HG03025 (cell line): ENCODE measurements at regions not wholly inside any gene's neighbourhood (a gene's known extent, or its start where the extent isn't known, plus 50 kb on each side); places are given as distances from the start of the nearest gene placed in this dataset.

Experiments
- ATAC-seq: cut with Tn5 transposase; IDR thresholded peaks from one replicate; pipeline ENCODE4 v1.9.1; 2021; ENCODE audit warnings: mild to moderate bottlenecking, moderate library complexity; ENCODE audit not compliant: unreplicated experiment, low FRiP score

DNA sequence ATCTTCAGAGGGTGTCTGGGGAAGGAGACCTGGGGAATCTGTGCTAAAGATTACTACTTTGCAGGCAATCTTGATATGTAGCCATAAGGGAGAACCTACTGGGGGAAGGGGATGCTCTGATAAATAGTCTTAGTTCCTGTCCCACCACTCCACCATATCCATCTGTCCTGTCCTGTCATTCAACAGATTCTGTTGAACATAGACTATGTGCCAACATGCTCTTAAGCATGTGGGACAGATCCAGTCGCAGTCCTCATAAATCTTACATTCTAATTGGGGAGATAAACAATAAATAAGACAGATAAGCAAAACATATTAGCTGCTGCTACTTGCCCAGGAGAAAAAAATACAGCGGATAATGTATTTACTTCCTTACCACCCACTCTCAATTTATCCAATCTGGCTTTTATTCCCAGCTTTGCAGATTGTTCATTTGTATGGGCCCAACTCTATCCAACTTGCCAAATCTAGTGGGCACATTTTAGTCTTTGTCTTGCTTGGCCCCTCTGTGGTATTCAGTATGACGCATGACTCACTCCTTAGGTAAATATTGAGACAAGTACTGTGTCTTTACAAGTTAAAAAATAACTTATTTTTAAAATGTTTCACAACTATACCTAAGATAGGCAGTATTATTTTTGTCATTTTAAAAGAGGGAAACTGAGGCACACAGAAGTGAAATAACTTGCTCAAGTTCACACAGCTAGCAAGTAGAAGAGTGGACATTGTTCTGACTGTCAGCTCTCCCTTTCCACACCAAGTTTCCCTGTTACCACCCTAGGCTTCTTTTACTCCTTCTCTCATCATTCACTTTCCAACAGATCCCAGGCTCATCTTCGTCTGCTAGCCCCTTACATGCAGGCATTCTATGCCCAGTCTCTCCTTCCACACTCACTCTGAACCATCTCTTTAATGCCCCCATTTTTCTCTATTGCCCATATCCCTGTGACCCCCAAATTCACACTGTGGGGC lies 133.6 kb upstream of the SESN3 start:
- ATAC-seq: no peak

DNA sequence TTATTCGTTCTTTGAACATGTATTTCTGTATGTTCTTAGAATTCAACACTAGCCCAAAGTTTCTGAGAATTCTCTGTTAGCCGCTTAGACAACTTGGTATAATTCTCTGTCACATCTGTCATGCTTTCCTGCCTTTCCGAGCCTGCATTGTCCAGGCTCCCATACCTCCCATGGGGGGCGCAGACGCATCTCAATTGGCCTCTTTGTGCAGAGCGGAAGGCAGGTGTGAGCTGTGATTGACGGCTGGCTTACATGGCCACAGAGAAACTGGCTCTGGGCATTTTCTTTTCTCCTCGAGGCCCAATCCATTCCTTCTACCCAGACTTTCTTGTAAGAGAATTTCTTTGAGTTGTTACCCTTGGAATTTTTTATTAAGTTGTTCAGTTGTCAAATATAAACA lies 132.7 kb upstream of the SESN3 start:
- ATAC-seq: no peak

DNA sequence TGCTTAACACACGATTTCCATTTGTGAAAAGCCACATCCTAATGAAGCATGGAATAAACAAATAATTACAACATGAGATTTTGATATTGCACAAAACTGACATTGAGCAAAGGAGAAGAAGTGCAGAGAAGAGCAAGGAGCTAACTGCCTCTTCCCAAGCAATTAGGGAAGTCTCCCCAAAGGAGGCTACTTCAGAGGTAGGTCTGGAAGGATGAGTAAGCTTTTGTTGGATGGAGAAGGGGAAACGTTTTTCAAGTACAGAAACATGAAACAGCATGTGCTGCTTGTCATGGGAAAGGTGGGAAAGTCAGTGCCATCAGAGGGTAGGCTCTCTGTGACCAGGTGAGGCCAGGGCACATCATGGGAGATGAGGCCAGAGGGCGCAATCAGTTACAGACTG lies 132.2 kb upstream of the SESN3 start:
- ATAC-seq: no peak

DNA sequence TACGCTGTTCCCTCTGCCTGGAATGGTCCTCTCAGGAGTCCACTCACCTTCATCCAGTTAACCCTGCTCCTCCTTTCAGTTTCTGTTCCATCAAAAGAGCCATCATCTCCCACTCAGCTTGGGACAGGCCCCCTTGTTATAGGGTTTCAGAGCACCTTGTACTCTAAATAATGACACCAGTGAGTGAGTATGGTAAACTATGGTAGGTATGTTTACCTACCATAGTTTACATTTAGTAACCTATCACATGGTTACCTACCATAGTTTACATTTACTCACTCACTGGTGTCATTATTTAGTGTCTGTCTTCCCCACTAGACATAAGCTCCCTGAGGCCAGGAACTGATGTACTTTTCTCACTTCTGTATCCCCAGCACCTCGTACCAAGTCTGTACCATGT lies 130.2 kb upstream of the SESN3 start:
- ATAC-seq: no peak

DNA sequence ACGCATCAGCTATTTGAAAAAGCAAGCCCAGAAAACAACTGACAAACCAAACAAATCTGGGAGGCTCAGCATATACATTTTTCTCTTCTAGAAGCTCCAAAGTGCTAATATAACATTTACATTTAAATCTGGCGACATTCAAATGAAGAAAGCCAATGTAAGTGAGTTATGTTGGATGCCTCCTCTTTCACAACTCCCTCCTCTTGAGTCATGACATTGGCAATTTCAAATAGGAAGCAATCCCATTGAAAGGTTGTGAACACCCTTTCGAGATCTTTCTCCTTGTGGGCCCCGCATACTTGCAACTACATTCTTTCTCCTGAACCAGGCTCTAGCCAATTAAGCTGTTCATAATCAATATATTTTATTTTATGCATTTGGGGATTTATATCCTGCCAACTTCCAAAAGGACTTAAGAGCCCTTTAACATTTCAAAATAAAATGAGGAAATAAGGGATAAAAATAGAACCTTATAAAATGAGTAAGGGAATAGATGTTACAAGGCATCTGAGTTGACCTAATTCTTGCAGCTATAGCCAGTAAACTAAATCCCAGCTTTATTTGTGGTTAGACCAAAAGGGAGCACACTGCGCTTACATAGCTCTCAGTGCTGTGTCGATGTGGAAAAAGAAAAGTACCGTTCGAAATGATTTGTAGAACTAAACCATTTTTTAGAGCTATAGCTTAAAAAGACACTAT lies 129.5 kb upstream of the SESN3 start:
- ATAC-seq: no peak

DNA sequence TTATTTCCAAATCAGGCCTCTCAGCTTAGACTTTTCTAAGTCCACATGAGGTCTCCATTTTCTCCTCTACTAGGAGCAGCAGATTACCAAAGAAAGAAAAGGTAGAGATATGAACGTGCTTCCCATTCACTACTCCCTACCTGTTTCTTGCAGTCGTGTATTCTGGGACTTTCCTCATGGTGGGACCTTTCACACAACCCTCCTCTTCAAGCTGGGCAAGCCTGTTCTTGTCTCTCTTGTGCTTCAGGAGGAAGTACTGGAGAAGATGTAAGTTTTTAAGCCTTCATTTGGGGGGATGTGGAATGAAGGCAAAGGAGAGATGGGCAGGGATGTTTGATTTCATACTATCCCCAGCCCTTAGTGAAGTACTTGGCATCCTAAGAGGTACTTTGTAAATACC lies 128.8 kb upstream of the SESN3 start:
- no peak for ATAC-seq

DNA sequence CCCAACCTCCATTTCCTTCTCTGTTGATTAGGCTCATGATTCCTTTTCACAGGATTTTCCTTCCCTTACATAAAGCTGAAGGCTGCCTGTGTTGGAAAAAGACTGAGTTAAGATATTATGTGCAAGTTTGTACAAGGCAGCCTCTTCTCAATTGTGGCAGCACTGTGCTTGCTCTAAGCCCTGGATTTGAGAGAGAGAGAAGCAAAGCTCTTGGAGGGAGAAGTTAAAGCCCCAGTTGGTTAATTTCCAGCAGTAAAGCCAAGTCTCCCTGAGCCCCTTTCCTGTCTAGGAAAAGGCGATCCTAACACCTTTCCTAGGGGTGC lies 128.3 kb upstream of the SESN3 start:
- no peak for ATAC-seq

DNA sequence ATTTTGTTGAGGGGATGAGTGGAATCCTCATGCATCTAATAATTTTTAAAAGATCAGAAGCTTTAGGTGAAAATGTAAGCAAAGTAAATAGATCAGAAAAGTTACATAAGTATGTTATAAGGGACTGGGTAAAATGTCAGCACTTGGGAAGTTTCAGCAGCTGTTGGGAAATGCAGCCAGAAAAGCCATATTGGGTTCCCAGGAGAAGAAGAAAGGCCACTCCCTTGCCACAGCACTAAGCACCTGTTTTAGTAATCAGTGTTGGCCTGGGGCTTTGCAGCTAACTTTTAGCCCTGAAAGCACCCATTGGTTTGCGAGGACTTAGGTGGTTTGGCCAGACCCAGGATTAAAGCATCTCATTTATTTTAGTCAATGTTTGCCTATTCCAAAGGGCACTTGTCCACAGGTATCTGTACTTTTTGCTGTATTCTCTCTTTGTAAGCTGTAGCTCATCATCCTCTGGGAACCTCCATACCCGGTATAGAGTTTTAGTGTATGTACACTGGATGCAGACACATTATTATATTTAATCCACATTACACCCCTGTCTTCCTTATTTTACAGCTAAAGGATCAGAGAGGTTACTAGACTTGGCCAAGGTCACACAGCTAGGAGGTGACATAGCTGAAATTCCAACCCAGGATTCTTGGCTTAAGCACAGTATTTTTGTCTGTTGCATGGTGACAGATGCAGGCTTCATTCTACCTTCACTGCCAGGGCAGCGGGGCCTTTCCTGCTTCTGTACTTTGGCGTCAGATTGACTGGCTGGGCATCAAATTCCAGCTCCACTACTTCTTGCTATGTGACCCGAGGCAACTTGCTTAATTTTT lies 127.7 kb upstream of the SESN3 start:
- no peak for ATAC-seq

DNA sequence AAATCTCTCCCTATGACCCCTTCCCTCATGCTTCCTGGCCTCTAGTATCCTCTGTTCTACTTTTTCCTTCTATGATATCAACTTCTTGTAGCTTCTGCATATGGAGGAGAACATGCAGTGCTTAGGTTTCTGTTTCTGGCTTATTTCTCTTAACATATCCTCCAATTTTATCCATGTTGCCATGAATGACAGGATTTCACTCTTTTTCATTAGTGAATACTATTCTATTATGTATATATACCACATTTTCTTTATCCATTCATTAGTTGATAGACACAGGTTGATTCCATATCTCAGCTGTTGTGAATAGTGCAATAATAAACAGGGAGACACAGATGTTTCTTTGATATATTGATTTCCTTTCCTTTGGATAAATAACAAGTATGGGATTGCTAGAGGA lies 123.3 kb upstream of the SESN3 start:
- no peak for ATAC-seq

DNA sequence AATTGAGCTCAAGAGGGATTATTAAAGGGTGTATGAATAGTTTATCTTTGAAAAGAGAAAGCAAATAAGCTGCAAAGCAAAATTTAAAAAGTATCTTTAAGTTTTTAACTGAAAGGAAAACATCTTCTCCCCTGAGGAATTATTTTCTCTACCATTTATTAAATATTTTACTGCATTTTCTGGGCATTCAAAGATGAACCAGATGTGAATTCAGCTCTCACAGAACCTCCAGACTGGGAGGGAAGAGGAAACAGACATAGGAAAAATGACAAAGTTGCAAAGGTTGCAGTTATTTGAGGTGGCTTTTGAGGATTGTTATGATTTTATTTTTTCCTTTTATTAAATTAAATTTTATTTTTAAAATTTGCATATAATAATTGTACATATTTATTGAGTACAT lies 122.7 kb upstream of the SESN3 start:
- no peak for ATAC-seq

DNA sequence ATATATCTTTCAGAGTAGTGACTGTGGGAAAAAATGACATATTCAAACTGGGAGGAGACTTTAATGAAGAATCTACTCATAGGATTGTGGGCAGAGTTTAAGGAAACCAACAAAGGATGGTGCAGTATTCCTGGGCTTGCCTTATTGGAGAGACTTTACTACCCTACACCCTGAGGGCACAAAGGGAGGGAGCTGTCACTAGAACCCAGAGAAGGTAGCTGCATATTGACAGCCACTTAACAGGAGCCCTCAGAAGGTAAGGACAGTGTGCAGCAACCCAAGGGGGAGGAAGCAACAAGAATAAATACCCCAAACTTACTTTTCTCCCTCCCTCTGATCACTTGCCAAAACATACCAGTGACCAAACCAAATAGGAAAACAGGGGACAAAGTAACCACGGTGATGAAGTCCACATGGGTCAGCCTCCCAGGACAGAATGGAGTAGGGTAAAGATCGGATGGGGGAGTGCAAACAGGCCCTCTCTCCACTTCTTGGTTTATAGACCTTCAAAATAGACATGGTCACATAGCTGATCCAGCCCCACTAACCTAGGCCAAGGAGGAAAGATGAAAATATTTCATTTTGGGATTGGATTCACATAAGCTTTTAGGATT lies 121.8 kb upstream of the SESN3 start:
- no peak for ATAC-seq

DNA sequence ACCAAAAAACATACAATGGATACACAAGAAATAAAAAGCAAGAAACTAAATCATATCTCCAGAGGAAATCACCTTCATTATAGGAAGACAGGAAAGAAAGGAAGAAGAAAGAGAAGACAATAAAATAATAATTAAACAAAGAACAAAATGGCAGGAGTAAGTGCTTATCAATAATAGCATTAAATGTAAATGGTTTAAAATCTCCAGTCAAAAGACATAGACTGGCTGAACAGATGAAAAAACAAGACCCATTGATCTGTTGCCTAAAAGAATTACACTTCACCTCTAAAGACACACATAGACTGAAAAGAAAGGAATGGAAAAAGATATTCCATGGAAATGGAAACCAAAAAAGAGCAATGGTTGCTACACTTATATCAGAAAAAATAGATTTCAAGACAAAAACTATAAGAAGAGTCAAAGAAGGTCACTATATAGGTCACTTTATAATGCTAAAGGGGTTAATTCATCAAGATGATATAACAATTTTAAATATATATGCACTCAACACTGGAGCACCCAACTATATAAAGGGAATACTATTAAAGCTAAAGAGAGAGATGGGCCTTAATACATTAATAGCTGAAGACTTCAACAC lies 118.4 kb upstream of the SESN3 start:
- ATAC-seq: no peak

DNA sequence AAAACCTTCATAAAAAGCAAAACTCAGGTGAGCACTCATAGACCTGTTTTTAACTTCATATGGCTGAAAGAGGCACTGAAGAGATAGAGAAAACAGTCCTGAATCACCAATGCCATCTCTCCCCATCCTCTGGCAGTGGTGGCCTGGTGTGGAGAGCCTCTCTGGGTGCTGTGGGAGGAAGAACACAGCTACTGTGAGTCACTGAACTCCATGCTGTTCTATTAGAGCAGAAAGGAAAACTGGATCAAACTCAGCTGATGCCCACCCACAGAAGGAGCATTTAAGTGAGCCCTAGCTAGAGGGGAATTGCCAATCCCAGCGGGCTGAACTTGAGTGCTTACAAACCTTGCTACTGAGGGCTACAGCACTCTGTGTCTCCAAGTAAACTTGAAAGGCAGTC lies 115.3 kb upstream of the SESN3 start:
- ATAC-seq: no peak

DNA sequence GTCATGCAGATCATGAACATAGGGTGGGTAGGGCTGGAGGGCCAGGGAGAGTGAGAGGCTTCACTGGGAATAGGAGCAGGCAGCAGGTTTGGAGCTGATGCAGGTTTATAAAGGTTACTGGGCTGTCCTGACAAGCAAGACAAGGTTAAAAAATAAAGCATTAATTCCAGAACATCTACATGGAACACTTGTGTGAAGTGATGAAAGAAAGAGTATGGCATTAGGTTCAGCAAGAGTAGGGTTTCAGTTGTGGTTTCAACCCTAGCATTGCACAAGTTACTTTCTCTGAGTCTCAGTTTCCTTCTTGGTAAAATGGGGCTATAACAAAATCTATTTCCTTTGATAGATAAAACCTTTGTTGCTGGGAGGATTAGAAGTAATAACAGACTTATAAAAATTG lies 114.6 kb upstream of the SESN3 start:
- ATAC-seq: peak; percentile 71

DNA sequence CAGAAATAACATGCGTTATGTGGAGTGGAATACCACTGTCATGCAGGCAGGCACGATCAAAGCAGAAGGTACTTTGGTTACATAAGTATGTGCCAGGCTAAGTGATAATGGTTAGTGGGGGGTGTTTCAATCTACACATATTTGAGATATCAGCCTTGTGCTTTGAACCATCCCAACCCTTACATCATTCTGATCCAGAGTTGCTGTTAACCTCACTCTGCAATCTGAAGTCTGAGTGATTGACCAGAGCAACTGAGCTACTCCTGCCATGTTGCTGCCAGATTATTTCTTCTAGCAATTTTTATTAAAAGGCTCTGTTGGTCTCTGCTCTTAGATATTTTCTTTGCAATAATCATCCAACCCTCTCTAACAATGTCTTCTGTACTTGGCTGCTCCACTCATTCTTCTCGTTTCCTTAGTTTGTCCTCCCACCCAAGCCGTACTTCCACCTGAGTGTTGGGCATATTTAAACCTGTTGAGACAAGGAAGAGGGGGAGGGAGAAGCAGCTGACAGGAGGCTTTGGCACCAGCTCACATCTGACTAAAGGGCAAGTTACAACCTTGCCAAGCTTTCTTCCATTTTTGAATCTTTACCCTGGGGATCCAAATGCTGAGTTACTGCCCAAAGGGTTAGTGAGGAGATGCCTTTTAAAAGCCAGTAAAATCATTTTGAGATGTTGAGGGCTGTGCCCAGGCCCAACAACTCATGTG lies 114.1 kb upstream of the SESN3 start:
- ATAC-seq: no peak

DNA sequence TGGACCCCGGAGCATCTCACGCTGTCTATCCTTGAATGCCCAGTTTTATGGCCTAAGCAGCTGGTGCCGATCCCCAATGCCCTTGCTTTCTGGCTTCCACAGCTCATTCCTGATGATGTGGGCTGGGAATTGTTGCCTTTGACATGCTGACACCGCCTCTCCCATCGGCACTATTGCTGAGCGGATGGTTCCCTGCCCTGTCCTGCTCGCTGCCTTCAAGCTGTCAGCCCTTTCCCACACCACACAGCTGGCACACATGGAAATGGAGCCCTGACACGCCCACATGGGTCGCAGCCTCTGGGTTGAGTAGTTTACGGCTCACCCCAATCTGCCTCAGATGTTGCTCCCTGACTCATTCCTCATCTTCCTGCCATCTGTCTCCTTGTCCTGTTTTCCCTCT lies 110.2 kb upstream of the SESN3 start:
- ATAC-seq: no peak

DNA sequence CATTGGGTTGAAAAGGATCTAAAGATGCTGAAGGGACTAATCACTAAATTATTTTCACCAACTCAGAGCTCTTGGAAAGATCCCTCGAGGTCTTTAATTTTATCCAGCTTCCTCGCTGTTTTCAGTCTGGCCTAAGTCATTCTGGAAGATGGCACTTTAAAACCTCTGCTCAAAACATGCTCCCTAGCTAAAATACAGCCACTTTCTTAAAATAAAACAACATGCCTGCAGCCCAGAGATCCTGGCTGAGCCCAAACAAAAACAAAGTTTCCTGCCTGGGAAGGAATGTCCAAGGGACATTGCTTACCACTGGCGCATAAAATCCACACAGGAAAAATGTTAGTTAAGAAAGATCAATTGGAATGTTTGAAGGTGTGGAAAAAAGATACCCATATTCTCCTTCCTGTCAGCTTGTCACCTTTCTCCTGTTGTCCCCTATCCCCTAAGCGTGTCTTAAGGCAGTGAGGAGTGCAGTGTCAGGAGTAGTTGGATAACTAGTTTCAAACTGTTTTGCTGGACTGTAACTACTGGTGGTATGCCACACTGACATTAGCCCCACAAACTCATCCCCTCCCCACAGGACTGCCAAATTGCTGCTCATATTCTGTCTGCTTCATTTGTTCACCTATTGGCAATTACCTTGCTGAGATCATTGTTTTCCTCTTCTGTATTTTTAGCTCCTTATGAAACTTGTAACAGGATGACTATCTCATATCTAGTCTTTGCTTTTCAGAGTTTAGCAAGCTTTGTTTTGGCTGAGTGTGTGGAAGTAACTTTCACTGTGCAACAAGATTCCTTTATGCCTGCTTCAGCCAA lies 108.3 kb upstream of the SESN3 start:
- ATAC-seq: no peak

DNA sequence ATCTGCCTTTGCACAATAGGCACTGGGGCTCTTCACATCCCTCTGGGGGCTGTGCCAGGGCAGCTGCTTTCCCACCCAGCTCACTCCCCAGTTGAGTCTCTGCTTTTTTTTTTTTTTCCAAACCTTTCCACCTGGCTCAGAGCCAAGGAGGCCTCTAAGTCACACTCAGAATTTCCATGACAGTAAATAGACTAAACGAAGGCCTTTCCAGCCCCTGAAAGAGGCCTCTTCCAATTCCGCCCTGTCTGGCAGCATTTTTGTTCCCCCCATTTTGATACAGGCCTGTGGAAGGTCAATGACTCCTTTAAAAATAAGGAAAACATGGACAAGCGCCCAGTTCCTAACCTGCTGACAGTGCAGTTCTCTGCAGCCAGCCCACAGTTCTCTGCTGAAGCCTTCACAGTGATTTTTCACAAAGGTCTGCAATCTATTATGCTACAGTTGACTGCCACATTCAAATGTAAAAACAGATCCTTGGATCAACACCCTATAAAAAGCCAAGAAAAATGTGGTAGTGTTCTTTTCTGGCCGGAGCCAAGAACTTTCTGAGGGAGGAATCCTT lies 107.5 kb upstream of the SESN3 start:
- no peak for ATAC-seq

DNA sequence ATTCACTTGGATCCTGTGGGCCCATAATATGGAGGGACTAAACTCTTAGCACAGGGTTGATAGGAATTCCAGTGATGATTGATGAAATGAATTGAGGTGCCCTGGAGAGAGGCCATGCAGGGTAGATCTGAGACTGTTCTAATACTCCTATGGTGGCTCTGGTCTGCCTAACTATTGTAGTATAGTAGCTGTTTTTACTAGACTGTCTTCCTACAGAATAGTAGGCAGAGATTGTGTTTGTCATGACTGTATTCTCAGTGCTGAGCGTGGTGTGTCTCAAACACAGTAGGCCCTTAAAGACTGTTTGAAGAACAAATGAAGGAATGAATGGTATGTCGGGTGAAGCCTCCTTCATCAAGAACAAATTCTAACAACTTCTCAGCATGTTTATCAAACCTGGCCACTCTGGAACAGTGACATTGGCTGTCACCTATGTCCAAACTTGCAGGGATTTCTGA lies 107.0 kb upstream of the SESN3 start:
- no peak for ATAC-seq
